H9 (cell line): ENCODE measurements at regions not wholly inside any gene's neighbourhood (a gene's known extent, or its start where the extent isn't known, plus 50 kb on each side); places are given as distances from the start of the nearest gene placed in this dataset.

Experiments used
- DNase-seq: peaks from one replicate; pipeline ENCODE4 v3.0.0-alpha.2; 2017
- H2AFZ ChIP-seq: one replicate; pipeline ENCODE4 v1.6.1; 2013; ENCODE audit warnings: mild to moderate bottlenecking, low read length, control low read depth, moderate library complexity
- H2AK5ac ChIP-seq: 2 replicates; pipeline ENCODE4 v1.6.1; 2013; ENCODE audit warnings: low read length, control low read depth, mixed read lengths; ENCODE audit not compliant: insufficient read length
- H2BK120ac ChIP-seq: one replicate; pipeline ENCODE4 v1.6.1; 2013; ENCODE audit warnings: low read depth, mild to moderate bottlenecking, low read length, control low read depth, inconsistent platforms; ENCODE audit not compliant: poor library complexity, severe bottlenecking
- H2BK12ac ChIP-seq: 2 replicates; pipeline ENCODE4 v1.6.1; 2013; ENCODE audit warnings: low read length, control low read depth, mixed read lengths, low read depth; ENCODE audit not compliant: insufficient read length
- H2BK15ac ChIP-seq: 2 replicates; pipeline ENCODE4 v1.6.1; 2013; ENCODE audit warnings: low read depth, low read length, control low read depth
- H2BK20ac ChIP-seq: one replicate; pipeline ENCODE4 v1.6.1; 2013; ENCODE audit warnings: low read depth, mild to moderate bottlenecking, low read length, control low read depth, inconsistent platforms; ENCODE audit not compliant: poor library complexity, severe bottlenecking
- H2BK5ac ChIP-seq: 2 replicates; pipeline ENCODE4 v1.6.1; 2013; ENCODE audit warnings: low read length, control low read depth, mixed read lengths; ENCODE audit not compliant: insufficient read length
- H3K14ac ChIP-seq: 2 replicates; pipeline ENCODE4 v1.6.1; 2013; ENCODE audit warnings: low read length, control low read depth; ENCODE audit not compliant: insufficient read depth
- H3K18ac ChIP-seq: 2 replicates; pipeline ENCODE4 v1.6.1; 2013; ENCODE audit warnings: low read depth, mild to moderate bottlenecking, mixed read lengths, low read length, control low read depth; ENCODE audit not compliant: insufficient read length
- H3K23ac ChIP-seq: 2 replicates; pipeline ENCODE4 v1.6.1; 2013; ENCODE audit warnings: low read length, control low read depth, mixed read lengths, low read depth; ENCODE audit not compliant: insufficient read length
- H3K23me2 ChIP-seq: 2 replicates; pipeline ENCODE4 v1.6.1; 2013; ENCODE audit warnings: low read depth, mild to moderate bottlenecking, mixed read lengths, low read length, control low read depth; ENCODE audit not compliant: insufficient read length, poor library complexity, severe bottlenecking
- H3K27ac ChIP-seq: 2 replicates; pipeline ENCODE4 v1.5.1; 2013; ENCODE audit warnings: low read length, control low read depth, mixed read lengths, low read depth; ENCODE audit not compliant: insufficient read length
- H3K27me3 ChIP-seq: 2 replicates; pipeline ENCODE4 v1.6.1; 2013; ENCODE audit warnings: low read length, control low read depth, inconsistent platforms; ENCODE audit not compliant: insufficient read depth
- H3K4ac ChIP-seq: 2 replicates; pipeline ENCODE4 v1.6.1; 2013; ENCODE audit warnings: low read depth, mild to moderate bottlenecking, control low read depth, inconsistent platforms, low read length, moderate library complexity
- H3K4me1 ChIP-seq: 2 replicates; pipeline ENCODE4 v1.6.1; 2013; ENCODE audit warnings: low read length, control low read depth, inconsistent platforms; ENCODE audit not compliant: insufficient read depth
- H3K4me2 ChIP-seq: 2 replicates; pipeline ENCODE4 v1.6.1; 2013; ENCODE audit warnings: low read length, control low read depth, mixed read lengths; ENCODE audit not compliant: insufficient read length, insufficient read depth
- H3K56ac ChIP-seq: 2 replicates; pipeline ENCODE4 v1.6.1; 2013; ENCODE audit warnings: low read depth, mild to moderate bottlenecking, mixed read lengths, low read length, control low read depth; ENCODE audit not compliant: insufficient read length
- H3K79me1 ChIP-seq: 2 replicates; pipeline ENCODE4 v1.6.1; 2013; ENCODE audit warnings: low read depth, mild to moderate bottlenecking, moderate library complexity, low read length, control low read depth, inconsistent platforms; ENCODE audit not compliant: insufficient read depth, poor library complexity, severe bottlenecking
- H3K79me2 ChIP-seq: 2 replicates; pipeline ENCODE4 v1.6.1; 2013; ENCODE audit warnings: low read length, control low read depth, inconsistent platforms; ENCODE audit not compliant: insufficient read depth
- H3K9ac ChIP-seq: 2 replicates; pipeline ENCODE4 v1.6.1; 2013; ENCODE audit warnings: low read length, control low read depth, mixed read lengths; ENCODE audit not compliant: insufficient read length; ENCODE audit errors: extremely low read depth
- H3K9me3 ChIP-seq: one replicate; pipeline ENCODE4 v1.6.1; 2013; ENCODE audit warnings: low read depth, low read length, inconsistent platforms; ENCODE audit not compliant: control insufficient read depth
- H3T11ph ChIP-seq: one replicate; pipeline ENCODE4 v1.6.1; 2013; ENCODE audit warnings: mild to moderate bottlenecking, low read length, control low read depth, inconsistent platforms
- H4K20me1 ChIP-seq: one replicate; pipeline ENCODE4 v1.6.1; 2013; ENCODE audit not compliant: control insufficient read depth, insufficient read length, insufficient read depth
- H4K5ac ChIP-seq: 2 replicates; pipeline ENCODE4 v1.6.1; 2013; ENCODE audit warnings: low read depth, mild to moderate bottlenecking, mixed read lengths, low read length, control low read depth; ENCODE audit not compliant: insufficient read length
- H4K8ac ChIP-seq: replicated peaks from 2 replicates; pipeline ENCODE4 v1.6.1; 2013; ENCODE audit warnings: low read length, control low read depth, mixed read lengths, low read depth; ENCODE audit not compliant: insufficient read length
- H4K91ac ChIP-seq: 2 replicates; pipeline ENCODE4 v1.6.1; 2013; ENCODE audit warnings: low read depth, mild to moderate bottlenecking, moderate library complexity, mixed read lengths, low read length, control low read depth; ENCODE audit not compliant: insufficient read length
- H3K27ac Mint-ChIP-seq, 3 experiments: 2 replicates in 2 of 3; 3 replicates in 1 of 3; pipeline ENCODE4 v1.8.0; 2020 to 2021; ENCODE audit warnings: mixed read lengths in 3 of 3, mild to moderate bottlenecking in 1 of 3, moderate library complexity in 1 of 3
- H3K27me3 Mint-ChIP-seq: 2 replicates; pipeline ENCODE4 v1.8.0; 2021; ENCODE audit warnings: low read depth, mild to moderate bottlenecking, moderate library complexity, mixed read lengths
- H3K36me3 Mint-ChIP-seq, 3 experiments: 2 replicates in 2 of 3; 3 replicates in 1 of 3; pipeline ENCODE4 v1.8.0; 2020 to 2021; ENCODE audit warnings: low read depth in 3 of 3, mixed read lengths in 3 of 3; ENCODE audit not compliant: insufficient read depth in 1 of 3
- H3K4me1 Mint-ChIP-seq, 2 experiments: 2 replicates each; pipeline ENCODE4 v1.8.0; 2020; ENCODE audit warnings: mixed read lengths in 2 of 2
- H3K4me3 Mint-ChIP-seq, 2 experiments: 2 replicates in 1 of 2; 3 replicates in 1 of 2; pipeline ENCODE4 v1.8.0; 2020 to 2021; ENCODE audit warnings: mild to moderate bottlenecking in 2 of 2, mixed read lengths in 2 of 2, moderate library complexity in 1 of 2
- H3K9me3 Mint-ChIP-seq, 2 experiments: 2 replicates in 1 of 2; 3 replicates in 1 of 2; pipeline ENCODE4 v1.8.0; 2020; ENCODE audit warnings: mild to moderate bottlenecking in 2 of 2, mixed read lengths in 2 of 2, moderate library complexity in 1 of 2
- CTCF ChIP-seq: fragments of 200-600 bp; sonication (generic); conservative IDR thresholded peaks from 3 replicates; pipeline ENCODE4 v1.8.0; 2021; ENCODE audit warnings: antibody characterized with exemption, mild to moderate bottlenecking

- Histone ChIP-seq H2BK5ac (no peak overlapping the region), H3K4ac (no peak overlapping the region), H3K4me2 (no peak overlapping the region), H3K9me3 (no peaks in the 10 kb centered on the region), H3K9ac (no peak overlapping the region), H2AK5ac (no peak overlapping the region), H3T11ph (no peak overlapping the region), H2AFZ (no peak overlapping the region), H3K23ac (no peak overlapping the region), H3K27ac (no peak overlapping the region), H2BK20ac (no peak overlapping the region), H3K14ac (no peak overlapping the region), H3K27me3 (no peaks in the 10 kb centered on the region), H3K4me1 (no peaks in the 10 kb centered on the region), H4K91ac (no peak overlapping the region), H3K79me2 (no peaks in the 10 kb centered on the region), H3K23me2 (no peaks in the 10 kb centered on the region), H2BK15ac (no peak overlapping the region), H3K56ac (no peak overlapping the region), H2BK120ac (no peak overlapping the region), H3K79me1 (no peaks in the 10 kb centered on the region), H4K20me1 (no peaks in the 10 kb centered on the region), H4K5ac (no peak overlapping the region), H3K18ac (no peak overlapping the region), H4K8ac (no peak overlapping the region), H2BK12ac (no peak overlapping the region)
- no peak overlapping the region; a peak in 1 of 5 replicates for H3K4me3 Mint-ChIP-seq
- no peak for DNase-seq
- no peaks in the 10 kb centered on the region for H3K36me3 Mint-ChIP-seq
- no peak for TF ChIP-seq CTCF
- H3K27me3 Mint-ChIP-seq = no peaks in the 10 kb centered on the region
- H3K9me3 Mint-ChIP-seq = no peaks in the 10 kb centered on the region; a peak in 1 of 5 replicates
- peaks cover 21 to 38% of the 10 kb centered on the region in 2 experiments for H3K4me1 Mint-ChIP-seq
- H3K27ac Mint-ChIP-seq = peak overlapping the region; percentile 34 to 91 (median 55); a peak in 1 of 7 replicates
Measured at GRCh38 chr4:156347412-156348075, 393.9 kb upstream of the CTSO start.
